Skin of body (tissue), 2 donors: ENCODE measurements at regions not wholly inside any gene's neighbourhood (a gene's known extent, or its start where the extent isn't known, plus 50 kb on each side); places are given as distances from the start of the nearest gene placed in this dataset. TPM values are rescaled to one million over a fixed set of nuclear protein-coding genes. Genes with fewer than 3 reads are reported as not detected.
A peak's percentile ranks its signal among the peaks of the same experiment; 100 is the strongest.

Experiments
- DNase-seq: peaks from one replicate; lab custom pipeline; 2025; lab: John Stamatoyannopoulos, UW
- small RNA-seq: library from RNA; depleted of rRNA; stranded (forward); fragments of <200 nt; gene quantifications from one replicate; pipeline ENCODE3, GENCODE V24; 2014; ENCODE audit warnings: low replicate concordance

GRCh38 chr3:130259166-130259874 is 86.2 kb upstream of the COL6A5 start:
- peak; percentile 79 for DNase-seq

- DNase-seq: peak; percentile 75
These were observed 84.6 kb upstream of the COL6A5 start for GRCh38 chr3:130260918-130261317.

- DNase-seq: no peak
These were observed 81.8 kb upstream of the COL6A5 start for GRCh38 chr3:130263708-130264107.

GRCh38 chr3:130266817-130267216 is 78.7 kb upstream of the COL6A5 start:
- DNase-seq: no peak

GRCh38 chr3:130276203-130276803 is 69.2 kb upstream of the COL6A5 start:
- DNase-seq: peak; percentile 87

- DNase-seq: no peak
These were observed 56.8 kb upstream of the COL6A5 start for GRCh38 chr3:130288670-130289069.

- DNase-seq: no peak
These were observed 54.3 kb upstream of the COL6A5 start for GRCh38 chr3:130291148-130291547.

- DNase-seq: no peak
These were observed 52.2 kb upstream of the COL6A5 start for GRCh38 chr3:130293247-130293646.

Small RNA genes lying in the stretch of these regions (small RNA-seq; reads per million reads assigned to genes)
- not detected for gene ENPP7P3
- gene SNRPCP8: not detected
